NCI-H69 (cell line): ENCODE measurements at regions not wholly inside any gene's neighbourhood (a gene's known extent, or its start where the extent isn't known, plus 50 kb on each side); places are given as distances from the start of the nearest gene placed in this dataset.

Experiments used
- DNase-seq: peaks from one replicate; lab custom pipeline; 2025; lab: John Stamatoyannopoulos, UW

DNA sequence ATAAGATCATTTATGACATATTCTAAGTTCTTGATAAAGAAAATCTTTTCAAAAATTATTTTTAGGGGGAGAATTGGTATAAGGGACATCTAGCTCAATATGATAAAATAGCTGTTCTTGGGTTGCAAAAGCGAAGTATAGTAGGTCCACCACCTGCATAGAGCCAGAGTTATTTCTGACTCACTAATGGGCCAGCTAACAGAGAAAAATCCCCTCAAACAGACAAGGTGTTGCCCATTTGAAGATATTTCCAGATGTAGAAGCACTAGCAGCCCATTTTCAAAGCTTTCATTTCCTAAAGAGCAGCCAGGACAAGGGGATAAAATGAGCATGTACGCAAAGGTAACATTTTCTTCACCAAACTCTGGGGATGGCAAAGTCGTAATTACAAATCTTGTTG lies 165.7 kb upstream of the FN1 start:
- no peak for DNase-seq

DNA sequence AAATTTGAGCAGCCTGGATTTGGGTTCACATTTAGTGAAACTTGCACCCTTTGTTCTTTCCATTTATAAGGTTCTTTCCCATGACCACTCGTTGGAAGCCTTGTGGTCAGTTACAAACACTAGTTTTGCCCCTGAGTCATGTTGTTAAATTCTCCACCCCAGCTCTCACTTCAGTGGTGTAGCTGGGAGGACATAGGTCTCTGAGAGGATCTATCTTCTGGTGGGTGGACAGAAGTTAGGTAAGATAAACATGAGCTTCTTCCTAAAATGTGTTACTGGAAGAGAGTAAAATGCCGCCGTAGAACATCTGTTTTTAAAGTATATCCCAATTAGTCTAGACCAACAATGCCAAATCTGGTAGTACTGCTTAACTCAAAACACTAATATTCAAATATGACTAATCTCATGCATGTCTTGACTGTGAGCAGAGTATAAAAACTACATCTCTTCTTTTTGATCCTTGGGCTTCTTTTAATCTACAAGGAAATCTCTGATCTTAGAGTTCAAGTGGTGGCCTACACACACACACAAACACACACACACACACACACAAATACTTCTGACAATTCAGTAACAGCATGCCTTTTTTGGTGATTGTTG lies 162.6 kb upstream of the FN1 start:
- DNase-seq = no peak

DNA sequence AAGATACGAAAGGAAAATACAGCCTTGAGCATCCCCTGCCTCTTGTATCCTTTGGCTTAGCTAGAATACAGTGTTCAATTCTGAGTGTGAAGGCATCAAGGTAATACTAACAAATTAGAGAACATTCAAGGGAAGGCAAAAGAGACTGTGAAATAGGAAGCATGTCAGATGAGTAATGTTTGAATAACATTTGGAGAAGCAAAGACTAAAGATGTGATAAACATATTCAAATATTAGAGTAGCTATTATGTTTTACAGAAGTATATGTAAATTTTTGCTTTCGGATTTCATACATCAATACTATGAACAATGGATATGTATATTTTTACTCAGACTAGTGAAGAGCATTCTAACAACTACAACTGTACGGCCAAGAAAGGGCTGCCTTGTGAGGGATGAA lies 161.7 kb upstream of the FN1 start:
- no peak for DNase-seq

DNA sequence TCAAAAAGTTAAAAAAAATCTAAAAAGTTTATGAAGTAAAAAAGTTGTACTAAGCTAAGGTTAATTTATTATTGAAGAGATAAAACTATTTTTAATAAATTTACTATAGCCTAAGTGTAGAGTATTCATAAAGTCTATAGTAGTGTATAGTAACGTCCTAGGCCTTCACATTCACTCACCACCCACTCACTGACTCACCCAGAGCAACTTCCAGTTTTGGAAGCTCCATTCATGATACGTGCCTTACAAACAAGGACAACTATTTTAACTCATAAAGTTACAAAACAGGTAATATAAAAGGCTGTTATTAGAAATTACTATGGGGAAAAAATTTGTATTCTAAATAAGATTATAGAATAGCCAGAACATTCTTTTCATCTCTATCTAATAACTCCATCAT lies 158.9 kb upstream of the FN1 start:
- no peak for DNase-seq

DNA sequence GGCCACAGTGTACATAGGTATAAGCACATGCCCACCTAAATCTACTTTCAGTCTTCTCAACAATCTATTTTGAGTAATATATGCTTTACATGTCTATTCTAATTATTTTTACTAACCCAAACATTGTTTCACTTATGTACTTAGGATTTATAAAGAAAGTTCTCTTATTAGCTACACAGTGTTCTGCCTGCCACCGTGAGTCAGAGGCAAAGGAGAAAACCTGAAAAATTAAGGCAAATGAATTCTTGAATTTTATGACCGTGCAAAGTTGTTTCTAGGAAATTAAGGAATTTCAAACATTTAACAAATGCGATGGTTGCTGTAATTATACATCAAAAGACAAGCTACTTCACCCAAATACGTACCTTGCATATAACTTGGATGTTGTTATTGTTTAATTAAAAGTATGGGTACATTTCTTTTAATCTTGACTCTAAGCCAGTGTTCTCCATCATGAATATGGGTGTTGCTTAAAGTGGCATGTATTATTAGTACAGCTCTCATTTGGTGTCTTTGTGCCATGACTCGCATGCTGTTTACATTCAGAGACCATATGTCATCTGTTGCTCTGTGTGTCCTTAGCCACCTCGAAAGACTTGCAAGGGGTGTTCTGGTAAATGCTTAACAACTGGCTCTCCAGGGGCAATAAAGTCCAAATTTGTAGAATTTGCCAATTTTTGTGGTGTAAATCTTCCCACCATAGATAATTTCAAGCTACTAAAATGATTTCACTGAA lies 154.3 kb upstream of the FN1 start:
- DNase-seq = peak; percentile 5

DNA sequence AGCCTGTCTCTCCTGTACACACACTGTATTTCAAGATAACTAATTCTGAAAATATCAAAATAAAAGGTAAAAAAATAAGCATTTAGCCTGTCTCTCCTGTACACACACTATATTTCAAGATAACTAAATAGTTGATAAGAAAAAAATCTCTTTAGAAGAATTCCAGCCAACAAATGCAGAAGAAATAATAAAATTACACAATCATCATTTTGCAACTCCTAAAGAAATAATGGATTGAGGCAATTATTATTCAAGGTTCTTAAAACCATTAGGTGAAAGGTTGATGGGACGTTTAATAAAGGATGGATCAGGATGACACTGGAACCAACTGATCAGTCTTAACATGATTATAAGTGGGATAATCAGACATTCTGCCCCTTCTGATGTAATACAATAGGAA lies 148.0 kb upstream of the FN1 start:
- DNase-seq = no peak

DNA sequence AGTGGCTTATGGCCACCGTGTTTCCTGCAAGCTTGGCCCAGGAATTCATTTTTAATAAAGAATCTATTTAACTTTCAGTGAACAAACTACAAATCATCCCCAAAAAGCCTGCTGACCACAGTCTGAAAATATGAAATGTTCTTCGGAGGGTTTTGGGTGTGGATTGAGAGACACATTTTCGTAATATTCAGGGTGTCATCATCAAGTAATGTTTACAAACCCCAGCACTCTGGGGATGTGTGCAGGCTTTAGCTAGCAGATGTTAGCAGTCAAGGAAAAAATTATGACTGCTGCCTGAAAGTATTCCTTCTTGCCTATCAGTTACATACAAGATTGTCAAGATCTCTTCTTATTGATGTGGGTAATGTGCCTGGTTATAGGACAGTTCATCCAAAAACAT lies 143.9 kb upstream of the FN1 start:
- DNase-seq = no peak

DNA sequence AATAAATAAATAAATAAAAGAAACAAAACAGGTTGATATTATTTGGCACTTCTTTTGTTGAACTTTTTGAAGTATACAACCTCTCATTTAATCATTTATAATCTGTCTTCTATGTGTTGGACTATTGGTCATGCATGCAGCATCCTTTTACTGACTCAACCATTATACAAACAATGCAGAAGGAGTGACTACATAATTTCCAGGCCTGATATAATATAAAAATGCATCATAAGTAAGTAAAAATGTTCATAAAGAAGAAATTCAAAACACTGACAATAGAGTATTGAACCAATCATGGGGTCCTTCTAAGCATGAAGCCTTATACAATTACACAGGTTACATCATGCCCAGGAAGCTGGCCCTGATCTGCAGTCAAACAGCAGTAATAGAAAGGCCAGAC lies 141.5 kb upstream of the FN1 start:
- DNase-seq = no peak

DNA sequence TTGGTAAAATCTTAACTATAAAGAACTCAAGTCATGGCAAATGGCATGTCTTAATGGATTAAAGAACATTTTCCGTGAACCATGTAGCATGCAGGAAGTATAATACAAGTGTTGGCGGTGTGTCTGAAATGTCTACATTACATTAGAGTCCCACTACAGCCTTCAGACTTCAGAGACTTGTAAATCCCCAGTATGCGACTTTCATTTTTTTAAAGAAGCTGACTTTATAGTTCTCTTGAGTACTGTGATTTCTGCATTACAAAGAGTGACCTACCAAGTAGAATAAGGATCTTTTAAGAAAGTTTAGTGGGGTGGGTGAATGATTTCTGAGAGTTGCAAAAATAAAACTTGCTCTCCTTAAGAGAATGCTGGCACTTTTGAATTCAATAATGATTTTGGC lies 140.7 kb upstream of the FN1 start:
- no peak for DNase-seq

DNA sequence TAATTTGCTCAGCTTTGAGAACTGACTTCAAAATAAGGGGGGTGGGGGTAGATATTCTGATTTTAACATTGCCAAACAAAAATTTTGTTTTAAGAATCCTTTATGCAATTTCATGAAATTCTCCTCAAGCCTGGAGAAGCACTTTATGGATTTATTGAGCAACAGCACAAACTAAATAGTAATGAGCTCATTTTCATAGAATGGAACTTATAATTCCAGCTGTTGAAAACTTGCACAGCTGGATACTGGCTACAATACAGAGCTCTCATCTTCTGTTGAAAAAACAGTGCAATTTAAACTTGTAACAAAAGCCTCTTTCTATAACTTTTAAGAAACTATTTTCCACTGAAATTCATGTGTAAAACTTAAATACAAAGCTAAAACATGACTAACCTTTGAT lies 137.6 kb upstream of the FN1 start:
- DNase-seq = no peak

DNA sequence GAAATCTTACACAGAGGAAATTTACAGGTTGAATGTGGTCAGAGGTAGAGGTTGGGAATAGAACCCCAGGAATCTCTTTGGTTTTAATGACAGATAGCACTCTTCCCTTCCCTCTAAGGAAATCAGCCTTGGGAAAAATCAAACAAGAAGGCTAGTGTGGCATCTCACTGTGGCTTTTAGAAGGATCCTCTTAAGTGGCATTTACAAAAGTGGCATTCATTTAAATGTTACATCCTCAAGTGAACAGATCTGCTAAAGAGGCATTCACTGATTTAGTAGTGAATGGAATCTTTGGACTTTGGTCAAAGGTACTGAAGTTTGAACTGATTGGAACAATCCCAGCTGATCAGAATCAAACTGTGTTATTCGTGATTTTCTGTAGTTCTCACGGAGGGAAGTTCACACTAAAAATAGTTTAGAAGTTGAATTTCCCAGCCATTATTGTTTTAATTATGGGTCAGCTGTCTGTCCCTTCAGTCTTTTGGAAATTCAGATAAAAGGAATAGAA lies 136.5 kb upstream of the FN1 start:
- DNase-seq = no peak

DNA sequence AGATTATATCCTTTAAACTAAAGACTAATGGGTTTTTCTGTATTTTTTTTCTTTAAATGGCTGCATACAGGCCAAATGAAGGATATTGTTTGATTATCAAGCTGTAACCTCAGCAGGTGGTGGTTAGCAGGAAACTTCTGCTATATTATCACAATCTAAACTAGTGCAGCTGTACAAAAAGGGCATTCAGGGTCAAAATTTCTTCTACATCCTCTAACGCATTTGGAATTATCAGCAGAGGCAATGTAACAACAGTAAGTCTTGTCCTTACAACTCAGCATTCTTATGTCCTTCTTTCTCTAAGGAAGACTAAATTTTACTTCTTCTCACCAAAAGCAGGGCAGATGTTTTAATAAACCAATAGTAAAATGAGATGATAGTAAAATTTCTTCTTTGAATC lies 135.8 kb upstream of the FN1 start:
- DNase-seq = no peak

DNA sequence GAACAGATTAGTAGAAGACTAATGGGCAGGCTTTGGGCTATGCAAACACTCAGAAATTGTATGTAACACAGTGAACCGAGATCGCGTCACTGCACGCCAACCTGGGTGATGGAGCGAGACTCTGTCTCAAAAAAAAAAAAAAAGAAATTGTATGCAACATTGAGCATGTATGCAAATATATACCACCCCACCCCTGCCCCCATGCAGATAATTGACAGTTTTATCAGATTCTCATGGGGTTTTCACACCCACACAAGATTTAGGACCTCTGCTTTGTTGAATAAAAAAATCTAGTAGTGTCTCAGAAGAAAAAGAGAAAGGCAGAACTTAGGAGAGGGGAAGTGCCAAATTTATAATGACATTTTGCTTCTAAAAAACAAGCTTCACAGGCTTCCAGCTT lies 131.6 kb upstream of the FN1 start:
- DNase-seq = peak; percentile 32

DNA sequence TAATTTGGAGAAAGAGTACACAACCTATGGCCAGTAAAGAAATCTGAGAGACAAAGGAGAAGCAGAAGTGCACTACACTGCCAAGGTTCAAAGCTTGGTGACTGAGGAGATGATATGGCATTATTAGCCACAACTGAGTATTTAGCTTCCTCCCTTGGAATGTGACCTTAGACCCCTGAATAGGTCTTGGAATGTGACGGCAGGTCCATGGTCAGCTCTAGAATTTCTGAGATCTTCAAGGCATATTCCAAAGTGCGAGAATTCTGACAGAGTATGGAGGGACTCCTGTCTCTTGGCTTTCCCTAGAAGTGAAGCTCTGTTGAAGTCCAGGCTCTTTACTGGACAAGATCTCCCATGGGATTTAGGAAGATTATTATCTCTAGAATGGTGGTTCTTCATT lies 130.0 kb upstream of the FN1 start:
- no peak for DNase-seq

DNA sequence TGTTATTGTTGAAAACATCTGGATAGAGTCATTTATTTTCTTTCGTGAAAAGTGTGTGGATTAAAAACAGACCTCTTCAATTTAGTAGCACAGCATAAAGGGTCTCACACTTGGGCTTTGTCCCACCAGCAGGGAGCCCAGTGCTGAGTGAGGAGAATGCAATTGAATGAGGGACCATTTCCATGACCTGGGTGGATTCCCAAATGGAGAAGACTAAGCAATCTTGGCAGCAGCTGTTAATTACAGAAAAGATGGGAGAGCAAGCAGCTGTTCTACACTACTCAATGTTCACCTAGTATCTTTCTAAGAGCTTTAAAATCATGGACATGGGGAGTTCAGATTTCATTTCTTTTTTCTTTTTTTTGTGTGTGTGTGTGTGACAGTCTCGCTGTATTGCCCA lies 121.8 kb upstream of the FN1 start:
- no peak for DNase-seq

DNA sequence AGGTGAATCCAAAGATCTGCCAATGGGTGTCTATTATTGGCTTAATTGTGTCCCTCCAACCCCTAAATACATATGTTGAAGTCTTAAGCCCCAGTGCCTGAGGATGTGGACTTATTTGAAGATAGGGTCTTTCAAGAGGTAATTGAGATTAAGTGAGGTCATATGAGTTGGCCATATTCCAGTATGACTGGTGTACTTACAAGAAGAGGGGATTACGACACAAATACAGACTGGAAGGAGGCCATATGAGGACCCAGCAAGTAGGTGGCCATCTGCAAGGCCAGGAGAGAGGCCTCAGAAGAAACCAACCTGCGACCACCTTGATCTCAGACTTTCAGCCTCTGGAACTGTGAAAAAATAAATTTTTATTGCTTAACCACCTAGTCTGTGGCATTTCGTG lies 121.1 kb upstream of the FN1 start:
- DNase-seq = peak; percentile 1

DNA sequence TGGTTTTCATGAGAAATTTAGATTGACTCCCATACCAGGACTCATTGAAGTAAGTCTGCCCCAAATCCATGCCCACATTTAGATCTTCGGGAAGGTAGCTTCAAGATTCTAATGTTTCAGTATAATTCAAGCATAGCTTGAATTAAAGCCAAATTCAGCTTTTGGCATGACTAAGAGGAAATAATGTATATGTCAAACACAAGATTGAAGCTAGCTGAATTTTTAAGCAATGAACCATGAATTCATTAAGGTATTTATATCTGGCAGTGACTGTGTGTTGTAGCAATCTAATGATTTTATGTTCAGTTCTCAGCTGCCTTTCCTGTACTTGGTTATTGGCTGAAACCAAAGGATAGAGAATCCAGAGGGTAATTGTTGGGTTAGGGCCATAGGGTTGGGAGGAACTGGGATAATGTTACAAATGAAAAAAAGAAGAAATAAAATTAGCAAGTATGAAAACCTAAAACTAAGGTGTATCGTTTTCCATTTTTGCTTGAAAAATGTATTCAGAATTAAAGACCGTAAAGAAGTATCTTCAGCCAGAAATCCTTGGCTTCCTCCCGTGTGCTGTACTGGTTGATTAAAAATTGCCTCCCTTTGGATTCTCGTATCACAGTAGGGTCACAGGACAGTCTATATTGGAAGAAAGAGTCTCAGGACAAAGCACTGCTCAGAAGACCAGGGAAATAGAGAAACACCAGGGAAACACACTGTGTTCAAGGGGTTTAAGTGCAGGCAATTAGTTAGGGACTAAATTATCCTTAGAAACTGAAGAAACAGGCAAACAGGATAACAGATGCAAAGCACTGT lies 119.0 kb upstream of the FN1 start:
- no peak for DNase-seq

DNA sequence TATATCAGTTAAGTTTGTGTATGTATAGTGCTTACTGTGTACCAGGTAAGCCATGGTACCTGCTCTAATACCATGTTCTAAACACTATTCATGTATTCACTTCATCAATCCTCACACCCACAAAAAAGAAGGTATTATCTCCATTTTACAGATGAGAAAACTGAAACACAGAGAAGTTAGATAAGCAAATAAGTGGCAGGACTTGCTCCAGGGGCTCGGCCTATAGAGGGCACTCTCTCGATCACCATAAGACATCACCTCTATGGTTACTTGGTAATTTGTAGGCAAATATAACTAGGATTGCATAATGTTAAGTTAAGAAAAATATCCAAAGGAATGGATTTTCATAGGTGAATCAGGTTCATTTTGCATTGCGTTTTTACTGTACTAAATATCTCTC lies 118.1 kb upstream of the FN1 start:
- peak; percentile 4 for DNase-seq

DNA sequence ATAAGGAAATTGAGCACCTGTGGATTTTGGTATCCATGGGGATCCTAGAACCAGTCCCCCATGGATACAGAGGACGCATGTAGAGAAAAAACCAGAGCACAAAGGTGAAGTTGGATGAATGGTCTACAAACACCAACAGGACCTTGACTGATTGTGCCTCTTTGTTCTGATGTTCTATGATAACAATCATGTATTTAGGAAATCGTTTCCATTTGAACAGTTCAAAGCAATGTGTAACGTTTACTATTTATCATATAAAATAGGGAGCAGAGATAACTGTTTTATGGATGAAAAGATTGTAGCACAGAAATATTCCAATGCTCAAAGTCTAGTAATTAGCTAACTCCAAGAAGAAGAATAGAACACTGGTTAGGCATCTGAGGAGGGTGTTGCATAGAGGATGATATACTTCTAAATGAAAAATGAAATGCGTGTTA lies 116.3 kb upstream of the FN1 start:
- DNase-seq = no peak

DNA sequence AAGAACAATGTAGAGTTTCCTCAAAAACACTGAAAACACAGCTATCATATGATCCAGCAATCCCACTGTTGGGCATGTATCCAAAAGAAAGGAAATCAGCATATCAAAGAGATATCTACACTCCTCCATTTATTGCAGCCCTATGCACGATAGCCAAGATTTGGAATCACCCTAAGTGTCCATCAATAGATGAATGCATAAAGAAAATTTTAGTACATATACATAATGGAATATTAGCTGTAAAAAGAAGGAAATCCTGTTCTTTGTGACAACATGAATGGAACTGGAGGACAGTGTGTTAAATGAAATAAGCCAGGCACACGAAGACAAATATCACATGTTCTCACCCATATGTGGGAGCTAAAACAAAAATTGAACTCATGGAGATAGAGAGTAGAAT lies 114.5 kb upstream of the FN1 start:
- no peak for DNase-seq

DNA sequence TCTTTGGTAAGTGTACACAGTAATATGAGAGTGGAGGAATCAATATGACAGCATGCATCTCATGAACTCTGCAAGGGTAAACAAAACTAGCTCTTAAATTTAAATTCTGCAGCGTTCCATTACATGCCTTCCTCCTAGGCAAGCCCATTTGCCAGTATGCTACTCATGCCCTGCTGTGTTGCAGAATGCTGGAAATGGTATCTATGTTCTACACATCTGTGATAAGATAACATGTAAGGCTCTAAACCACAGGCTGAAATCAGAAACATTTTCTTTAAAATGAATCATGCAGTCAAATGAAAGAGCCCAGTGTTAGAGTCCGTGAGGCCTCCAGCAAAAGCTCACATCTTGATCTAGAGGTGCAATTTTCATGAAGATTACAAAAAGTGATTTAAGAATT lies 112.8 kb upstream of the FN1 start:
- DNase-seq = no peak

DNA sequence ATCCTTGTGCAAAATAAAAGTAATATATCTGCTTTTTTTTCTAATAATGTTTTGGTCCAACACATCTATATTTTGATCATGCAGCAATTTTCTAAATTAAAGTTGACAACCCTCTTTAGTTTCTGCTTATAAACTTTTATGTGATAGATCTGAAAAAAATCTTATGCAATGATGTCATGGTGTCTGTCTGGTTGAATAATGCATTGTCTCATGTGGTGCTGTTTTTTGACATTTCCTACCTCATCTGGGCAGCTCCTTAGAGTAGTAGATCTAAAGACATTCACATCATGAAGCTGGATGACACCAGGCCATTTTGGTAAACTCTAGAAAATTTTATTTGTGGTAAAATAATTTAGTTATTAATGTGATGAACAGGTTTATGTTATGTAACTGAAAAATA lies 106.8 kb upstream of the FN1 start:
- no peak for DNase-seq

DNA sequence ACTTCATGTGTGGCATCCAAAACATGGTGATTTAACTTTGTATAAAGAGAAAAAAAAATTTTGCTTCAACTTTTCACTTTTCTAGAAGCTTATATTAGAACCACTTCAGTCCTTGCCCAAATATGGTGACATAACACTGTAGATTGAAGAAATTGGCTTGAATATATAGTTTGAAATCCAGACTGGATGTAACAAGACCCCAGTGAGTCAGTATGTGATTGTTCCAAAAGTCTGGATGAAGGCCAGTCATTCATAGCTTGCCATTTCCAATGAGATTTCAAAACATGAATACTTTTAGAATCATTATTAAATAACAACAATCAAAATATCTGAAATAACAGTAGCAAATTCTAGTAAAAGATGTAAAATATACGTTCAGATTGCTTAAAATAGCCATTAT lies 104.8 kb upstream of the FN1 start:
- DNase-seq = no peak
